HS-27A (cell line): ENCODE measurements at regions not wholly inside any gene's neighbourhood (a gene's known extent, or its start where the extent isn't known, plus 50 kb on each side); places are given as distances from the start of the nearest gene placed in this dataset.

ENCODE experiments used
- DNase-seq: peaks from one replicate; pipeline ENCODE4 v3.0.0-alpha.2; 2012; ENCODE audit warnings: low read depth, missing footprints

DNA sequence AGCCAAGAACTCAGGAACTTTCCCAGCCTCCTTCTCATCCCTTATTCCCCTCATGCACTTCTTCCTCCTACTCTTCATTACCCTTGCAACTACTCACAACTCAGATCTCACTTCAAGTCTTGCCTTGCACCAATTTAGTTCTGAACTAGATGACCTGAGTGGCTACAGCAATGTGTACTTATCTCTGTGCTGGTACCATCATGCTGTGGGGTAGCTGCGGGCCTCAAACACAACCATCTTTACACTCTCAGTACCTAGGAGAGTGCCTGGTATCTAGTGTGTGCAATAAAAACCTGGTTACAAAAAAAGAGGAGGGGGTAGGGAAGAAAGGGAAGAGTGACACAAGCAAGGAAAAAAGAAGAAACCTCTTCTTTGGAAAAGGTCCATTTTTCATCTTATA is 219.0 kb downstream of the SPTSSA start:
- no peak for DNase-seq

DNA sequence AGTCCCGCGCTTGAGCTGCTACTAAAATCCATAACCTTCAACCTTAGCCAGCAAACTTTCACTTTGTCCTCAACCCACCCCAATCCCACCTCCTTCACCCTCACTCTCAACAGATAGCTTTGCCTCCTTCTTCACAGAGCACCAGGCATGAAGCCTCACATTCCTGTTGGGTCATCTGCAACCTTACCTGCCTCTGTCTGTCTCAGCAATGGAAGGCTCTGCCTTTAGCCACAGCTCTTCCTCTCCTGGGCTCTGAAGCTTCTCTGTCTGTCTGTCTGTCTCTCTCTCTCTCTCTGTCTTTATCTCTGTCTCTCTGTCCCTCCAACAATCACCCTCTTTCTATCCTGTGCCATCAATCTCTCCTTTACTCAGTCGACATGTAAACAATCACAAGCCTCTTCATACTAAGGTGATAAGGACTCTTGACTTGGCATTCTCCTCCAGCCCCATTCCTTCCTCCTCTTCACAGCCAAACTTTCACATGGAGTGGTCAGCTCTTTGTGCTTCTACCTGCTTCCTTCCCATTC is 220.8 kb downstream of the SPTSSA start:
- DNase-seq: no peak

DNA sequence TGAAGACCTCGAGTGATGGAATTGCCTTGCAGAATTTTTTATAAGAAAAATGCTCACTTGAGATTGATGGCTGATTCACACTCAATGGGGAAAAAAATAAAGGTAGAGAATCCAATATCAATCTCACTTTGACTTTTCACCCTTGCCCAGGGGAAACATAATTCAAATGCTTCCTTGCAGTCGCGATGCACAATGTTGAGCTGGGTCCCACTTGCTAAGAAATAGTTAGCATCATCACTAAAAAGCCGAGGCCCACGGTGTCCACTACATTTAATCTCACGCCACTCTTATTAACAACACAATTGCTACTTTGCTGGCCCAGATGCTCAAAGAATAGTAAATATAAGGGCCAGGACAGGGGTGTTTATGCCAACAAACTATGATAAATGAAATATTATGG is 223.4 kb downstream of the SPTSSA start:
- no peak for DNase-seq

DNA sequence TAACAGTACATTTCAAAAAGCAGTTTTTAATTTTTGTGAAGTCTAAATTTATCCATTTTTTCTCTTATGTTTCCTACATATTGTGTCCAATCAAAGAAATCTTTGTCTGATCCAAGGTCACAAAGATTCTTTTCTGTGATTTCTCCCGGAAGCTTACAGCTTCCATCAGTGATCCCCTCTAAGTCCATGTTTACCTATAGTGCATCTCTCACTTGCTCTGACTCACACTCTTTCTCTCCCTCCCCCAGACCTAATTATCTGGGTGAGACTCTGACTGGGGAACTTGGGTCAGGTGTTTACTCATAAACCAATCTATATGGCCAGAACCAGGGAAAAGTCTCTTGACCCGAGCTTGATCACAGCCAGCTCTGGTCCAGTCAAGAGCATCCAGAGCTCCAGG is 224.4 kb downstream of the SPTSSA start:
- no peak for DNase-seq

DNA sequence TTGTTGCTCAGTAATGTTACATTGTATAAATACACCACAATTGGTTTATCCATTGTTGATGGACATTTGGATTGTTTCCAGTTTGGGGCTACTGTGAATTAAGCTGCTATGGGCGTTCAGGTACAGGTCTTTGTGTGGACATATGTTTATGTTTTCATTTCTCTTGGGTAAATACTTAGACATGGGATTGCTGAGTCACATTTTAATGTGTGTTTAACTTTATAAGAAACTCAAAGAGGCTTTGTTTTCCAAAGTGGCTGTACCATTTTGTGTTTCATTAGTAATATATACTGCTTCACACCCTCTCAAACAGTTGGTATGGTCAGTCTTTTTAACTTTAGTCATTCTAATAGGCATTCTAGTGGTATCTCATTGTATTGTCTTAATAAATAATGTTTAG is 225.0 kb downstream of the SPTSSA start:
- DNase-seq: no peak

DNA sequence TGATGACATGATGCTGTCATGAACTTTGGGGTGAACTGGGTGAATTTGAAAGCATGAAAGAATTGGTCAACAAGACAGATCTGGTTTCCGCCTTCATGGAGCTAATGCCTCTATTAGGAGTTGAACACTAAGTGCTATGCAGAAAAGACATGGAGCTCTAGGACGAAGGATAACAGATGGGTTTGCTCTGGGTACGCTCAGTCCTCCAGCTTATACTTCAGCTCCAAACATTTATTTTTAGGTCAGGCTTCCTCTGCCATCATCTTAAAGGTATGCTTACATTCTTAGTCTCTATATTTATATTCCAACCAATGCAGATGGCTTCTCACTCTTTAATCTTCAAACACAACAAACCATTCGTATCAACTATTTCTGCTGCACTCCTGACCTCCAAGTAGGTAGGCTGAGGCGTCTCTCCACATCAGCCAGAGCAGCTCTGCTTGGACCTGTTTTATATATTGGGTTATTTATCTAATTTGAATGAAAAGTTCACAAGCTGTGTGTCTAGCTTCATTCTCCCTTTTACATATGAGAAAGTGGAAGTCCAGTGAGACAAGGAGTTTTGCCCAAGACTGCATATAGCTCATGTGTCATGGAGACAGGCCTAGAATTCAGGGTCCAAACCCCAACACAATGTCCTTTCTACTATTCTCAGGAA is 226.3 kb downstream of the SPTSSA start:
- no peak for DNase-seq

DNA sequence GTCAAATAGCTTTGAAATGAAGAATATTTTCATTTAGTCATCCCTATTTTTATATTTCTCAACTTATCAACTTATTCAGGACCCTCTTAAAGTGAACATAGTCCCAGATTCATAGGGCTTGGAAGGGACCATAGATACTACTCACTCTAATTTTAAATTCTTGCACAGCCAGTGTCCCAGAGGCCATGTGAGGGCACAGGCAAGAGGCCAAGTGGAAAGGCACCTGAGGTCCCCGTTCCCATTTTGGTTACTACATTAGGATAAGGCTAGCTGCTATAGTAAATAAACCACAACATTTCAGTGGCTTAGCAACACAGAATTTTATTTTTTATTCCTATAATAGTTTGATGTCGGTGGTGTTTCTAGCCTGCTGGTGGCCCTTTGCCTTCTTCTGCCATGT is 227.8 kb downstream of the SPTSSA start:
- no peak for DNase-seq

DNA sequence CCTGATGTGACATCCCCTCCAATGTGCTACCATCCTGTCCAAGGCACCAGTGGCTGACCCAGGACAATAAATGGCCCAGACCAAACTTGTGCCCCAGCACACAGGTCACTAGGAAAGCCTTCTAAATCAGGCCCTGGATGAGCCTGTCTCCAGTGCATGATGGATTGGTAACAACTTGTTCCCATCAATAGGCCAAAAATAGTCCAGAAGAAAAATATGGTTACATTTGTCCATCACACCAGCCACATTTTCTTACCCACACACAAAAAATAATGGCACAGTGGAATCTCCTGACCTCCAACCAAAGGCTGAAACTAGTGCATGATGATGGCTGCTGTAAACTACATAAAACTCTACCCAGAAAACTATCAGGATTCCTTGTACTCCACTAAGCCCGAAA is 228.4 kb downstream of the SPTSSA start:
- DNase-seq: no peak

DNA sequence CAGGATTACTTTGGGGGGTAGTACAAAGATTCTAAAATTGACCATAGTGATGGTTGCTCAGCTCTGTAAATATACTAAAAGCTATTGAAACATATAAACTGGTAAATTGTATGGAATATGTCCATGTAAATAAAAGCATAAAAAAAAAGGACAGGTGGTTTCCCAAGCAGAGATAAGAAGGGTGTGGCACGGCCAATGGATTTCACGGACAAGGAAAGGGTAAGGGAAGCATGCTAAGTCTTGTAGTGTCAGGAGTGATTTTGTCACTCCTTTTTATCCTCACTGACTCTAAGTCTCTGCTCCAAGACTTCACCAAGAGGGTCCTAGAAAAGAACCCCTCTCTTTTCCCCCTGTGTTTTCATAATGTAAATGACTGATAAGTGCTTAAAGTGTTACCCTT is 229.2 kb downstream of the SPTSSA start:
- DNase-seq: no peak

DNA sequence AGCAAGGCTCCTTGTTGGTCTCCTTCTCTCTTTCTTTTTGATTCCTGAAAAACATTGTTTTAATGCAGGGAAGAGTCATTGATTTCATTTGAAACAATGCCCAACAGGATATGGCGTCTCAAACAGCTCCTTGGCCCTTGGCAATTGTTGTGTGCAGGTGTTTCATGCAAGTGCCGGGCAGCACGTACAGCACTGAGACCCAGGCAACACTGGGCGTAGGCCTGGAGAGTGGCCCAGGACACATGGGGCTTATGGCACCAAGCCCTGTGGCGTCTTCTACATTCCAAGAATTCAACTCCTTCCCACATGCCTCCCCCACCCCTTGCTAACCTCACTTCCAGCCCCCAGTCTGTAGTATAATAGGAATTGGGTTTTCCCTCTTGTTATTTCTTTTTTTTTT is 230.4 kb downstream of the SPTSSA start:
- no peak for DNase-seq

DNA sequence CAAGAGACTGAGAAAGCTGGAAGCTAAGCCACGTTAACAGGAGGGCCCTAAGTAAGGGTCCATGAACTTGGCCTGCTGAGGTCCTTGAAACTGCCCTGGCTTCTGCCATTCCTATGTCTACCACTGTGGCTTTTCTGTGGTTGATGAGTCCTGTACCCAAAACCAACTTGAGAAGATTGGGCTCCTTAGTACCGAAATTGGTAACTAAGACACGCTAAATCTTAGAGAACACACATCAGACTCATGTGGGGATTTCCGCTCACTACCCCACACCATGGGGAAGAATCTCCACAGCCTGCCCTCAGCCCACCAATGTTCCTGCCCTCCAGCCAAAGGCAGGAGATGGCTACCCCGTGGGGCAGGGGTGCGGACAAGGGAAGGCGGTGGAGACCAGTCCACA is 232.9 kb downstream of the SPTSSA start:
- DNase-seq: no peak

DNA sequence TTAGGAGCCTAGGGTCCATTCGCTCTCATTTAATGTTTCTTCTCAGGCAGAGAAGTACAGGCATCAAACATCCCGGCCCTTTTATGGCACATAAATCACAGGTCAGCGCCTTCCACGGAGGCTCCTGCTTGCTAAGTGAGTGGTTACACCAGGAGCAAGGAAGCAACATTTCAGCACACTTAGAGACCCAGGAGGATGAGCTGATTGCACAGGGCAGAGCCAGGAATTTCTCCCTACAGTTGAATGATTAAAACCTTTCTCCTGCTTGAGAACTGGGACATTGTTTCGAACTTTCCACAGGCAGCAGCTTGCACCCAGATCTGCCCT is 233.4 kb downstream of the SPTSSA start:
- DNase-seq: no peak

DNA sequence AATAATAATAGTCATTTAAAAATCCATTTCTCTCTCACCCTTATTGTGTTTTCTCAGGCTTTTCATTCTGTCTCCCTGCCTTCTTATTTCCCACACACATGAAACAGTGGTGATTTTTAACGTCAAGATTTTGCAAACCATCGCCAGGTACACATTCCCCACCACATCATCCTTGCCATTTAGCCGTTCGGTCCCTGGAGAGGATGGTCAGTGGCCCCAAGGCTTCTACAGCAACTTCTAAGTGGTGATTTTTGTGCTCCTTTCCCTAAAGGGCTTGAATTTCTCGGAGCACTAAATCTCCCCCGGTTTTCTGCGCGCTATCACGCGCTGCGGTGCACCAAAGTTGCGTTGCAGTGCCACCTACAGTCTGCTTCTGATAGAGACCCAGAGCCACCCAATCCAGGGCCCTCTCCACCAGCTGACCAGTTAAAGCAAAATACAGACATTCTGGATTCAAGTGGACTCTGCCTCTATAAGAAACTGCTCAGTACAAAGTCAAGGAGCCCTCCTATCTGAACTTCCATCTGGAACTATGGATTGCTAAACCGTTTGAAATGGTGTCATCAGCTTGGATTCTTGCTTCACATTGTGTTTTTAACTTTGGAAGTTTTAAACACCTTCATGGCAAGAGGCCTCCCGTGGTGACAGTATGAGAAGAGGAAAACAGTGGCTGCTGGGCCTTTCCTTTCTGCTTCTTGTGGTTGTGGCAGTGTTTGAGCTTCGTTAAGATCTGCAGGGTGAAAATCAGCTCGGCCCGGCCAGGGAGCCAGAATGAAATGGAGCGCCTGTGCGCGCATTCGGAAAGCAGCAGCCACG is 234.0 kb downstream of the SPTSSA start:
- DNase-seq: no peak

DNA sequence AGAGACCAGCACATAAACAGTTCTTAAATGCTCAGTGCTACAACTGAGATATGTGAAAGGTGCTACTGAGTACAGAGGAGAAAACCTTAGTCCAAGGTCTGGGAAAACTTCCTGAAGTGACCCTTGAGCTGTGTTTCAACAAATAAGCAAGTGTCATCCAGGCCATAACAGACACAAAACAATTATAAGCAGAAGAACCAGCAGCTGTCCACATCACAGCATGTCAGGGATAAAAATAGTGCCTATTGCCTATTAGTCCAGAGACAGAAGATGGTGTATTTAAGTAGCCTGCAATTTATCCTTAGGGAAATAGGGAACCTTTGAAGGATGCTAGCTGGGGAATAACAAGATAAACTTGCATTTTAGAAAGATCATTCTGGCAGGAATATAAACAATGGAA is 237.8 kb downstream of the SPTSSA start:
- DNase-seq: no peak

DNA sequence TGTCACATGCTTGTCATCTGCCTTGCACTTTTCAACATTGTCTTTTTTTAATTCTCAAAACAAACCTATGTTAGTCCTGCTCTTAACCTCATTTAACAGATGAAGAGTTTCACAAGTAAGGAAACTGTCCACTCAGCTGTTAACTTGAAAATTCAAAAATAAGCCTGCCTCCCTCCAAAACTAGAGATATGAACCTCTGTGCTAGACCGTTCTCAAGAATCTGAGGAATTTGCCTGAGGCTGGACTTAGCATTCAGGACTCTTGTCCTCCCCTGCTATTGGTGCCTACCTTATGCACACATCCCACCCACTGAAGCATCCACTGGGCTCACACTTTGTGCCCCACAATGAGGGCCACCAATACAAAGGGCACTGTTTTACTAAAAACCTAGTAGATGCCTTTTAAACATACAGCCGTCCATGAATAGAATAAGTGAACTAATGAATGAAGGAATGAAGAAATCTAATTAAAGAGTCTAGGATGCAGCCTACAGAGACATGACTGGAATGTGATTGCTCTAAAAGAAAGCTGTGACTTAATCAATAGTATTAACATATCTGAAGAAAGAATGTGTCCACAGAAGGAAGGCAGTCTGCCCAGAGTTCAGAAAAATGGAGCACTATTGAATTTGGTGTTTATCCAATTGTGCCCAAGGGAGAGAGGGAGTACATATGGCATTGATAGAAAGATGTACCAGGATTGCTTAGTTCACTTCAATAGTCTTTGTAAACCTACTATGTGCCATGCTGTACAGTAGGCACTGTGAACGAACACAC is 238.5 kb downstream of the SPTSSA start:
- no peak for DNase-seq

DNA sequence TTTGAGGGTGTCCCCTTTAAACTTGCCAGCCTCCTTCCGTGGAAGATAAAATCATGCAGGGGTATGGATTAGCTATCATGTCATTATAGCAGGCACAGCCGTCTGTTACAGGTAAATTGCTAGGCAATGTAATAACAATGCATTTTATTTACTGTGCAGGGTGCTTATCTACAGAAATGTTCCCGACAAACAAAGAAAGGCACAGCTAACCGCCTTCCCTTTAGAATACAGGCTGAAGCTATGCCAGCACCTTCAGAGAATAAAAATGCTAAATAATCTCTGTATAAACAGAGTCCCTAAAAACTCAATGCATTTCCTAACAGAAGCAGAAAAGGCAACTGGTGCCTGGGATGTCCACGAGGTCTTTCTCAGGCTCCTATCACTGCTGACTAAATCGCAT is 239.2 kb downstream of the SPTSSA start:
- DNase-seq: no peak

DNA sequence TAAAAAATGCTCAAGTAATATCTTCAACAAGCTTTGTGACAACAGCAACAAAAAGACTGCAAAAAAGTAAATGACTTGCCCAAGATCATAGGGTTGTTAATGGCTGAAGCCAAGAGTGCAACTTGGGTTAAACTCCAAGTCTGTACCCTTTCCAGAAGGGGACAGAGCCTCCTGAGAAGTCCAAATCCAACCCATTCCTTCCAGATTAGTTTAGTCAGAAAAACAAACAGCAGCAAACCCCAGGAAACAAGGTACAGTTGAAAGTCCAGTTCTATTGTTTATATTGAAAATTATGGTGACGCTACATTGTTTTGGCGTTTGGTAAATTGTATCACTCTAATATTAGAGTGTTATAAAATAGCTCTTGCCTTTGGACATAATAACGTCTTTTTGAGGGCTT is 239.9 kb downstream of the SPTSSA start:
- no peak for DNase-seq

DNA sequence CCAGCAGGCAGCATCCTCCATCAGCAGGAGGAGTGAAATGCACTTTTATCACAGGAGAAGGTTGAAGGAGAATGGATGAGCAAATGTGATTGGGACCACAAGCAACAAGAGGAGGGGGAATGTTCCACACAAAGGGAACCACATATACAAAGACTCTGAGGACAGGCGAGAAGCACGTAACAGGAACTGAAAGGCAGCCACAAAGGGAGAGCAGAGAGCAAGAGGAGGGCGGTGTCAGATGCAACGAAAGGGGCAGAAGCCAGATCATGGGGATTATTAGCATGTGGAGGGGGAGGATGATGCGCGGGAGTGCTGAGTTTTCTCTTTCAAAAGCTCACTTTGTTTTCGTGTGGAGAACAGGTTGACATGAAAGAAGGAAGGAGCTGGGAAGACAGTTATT is 241.1 kb downstream of the SPTSSA start:
- no peak for DNase-seq

DNA sequence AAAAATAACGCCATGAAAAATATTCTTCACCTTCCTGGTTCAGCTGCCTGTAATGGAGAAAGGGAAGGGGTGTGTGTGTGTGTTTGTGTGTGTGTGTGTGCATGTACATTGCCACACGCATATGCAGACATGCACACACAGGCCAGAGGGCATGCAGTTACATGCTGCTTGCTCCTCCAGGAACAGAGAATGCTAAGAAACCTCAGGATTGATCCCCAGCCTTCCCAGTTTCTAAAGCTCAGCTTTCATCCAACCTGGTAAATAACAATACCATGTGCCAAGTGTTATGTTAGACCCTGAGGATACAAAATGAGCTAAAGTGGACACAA is 241.7 kb downstream of the SPTSSA start:
- DNase-seq: no peak

DNA sequence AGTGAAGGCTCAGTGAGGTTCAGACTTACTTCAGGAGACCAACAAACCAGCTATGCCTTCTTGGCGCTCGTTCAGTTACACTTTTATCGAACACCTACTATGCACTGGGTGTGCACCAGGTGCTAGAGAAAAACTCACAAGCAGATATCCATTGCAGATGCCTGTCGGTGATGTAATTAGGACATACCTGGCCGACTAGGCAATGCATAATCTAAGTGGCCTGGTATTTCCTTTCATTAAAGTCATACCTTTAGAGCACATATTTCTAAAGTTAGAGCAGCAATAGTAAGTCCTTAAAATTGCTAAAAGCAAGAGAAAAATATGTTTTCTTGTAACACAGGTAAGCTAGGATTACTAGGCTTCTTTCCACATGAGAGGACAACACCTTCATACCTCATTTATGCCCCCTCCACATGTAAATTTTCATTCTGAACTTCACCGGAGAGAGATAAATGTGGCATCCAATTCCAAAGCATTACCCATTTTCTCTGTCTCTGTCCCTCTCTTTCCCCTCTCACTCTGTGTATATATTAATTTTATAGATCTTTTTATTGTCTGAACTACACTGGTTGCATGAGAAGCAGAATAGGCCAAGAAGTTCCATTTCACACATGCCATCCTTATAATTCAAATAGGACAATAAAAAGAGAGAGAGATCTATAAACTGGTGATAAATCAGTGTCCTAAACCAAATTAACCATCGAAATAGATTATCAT is 242.2 kb downstream of the SPTSSA start:
- DNase-seq: no peak

DNA sequence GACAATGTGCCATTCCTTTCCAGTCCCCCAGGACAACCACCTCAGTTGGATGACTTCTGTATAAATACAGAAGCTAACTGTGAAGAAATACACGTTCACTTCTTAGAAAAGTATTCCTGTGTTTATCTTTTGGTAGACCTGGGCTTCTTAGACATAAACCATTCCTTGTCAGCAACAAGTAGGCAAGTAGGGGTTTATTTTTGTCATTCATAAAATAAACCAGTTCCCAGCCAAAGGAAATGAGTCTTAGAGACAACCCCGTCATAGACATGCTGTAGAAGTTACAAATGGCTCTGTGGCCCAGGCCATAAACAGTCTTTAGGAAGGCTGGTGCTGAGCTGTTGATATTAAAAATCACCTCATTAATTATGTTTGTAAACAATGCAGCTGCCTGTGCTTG is 243.2 kb downstream of the SPTSSA start:
- no peak for DNase-seq

DNA sequence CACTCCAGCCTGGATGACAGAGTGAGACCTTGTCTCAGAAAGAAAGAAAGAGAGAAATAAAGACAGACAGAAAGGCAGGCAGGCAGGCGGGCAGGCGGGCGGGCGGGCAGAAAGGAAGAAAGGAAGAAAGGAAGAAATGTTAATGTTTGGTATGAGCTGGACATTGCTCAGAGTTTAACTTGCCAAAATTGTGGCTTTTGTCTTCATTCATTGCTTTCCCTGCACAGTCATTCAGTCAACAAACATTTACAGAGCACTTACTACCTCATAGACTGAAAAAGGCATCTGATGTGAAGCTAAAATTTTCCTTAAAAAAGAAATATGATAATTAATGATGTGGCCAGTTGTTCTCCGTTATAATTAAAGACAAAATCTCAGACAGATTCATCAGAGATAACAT is 247.1 kb downstream of the SPTSSA start:
- DNase-seq: no peak

DNA sequence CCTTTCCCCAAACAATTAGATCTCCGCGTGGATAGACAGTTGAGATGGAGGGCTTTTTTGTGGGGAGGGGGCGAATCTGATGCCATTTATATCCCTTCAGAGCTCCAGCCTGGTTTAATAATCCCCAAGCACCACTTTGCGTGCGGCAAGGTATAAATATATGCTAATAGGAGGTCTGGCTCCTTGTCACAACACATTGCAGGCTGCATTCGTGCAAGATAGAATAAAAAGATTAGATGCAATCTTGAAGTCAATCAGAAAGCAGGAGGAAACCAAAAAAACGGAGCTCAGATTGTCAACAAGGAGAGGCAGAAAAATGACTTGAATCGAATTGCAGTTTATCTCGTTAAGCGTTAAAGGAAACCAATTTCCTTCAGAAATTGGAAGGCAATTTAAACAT is 248.7 kb downstream of the SPTSSA start:
- no peak for DNase-seq
